OCI-LY7 (cell line): ENCODE measurements at regions not wholly inside any gene's neighbourhood (a gene's known extent, or its start where the extent isn't known, plus 50 kb on each side); places are given as distances from the start of the nearest gene placed in this dataset.

Source experiments
- EZH2phosphoT487 ChIP-seq: fragments of 200-600 bp; sonication (generic); IDR thresholded peaks from 2 replicates; pipeline ENCODE4 v1.6.1; 2018; ENCODE audit warnings: low read depth, borderline replicate concordance, mild to moderate bottlenecking, mixed run types, antibody characterized with exemption, low read length, moderate library complexity, mixed read lengths
- TF ChIP-seq, protein P1 (sequence below): fragments of 200-600 bp; sonication (generic); conservative IDR thresholded peaks from 2 replicates; pipeline ENCODE4 v1.5.1; 2014; ENCODE audit warnings: mild to moderate bottlenecking, antibody characterized with exemption, low read length, moderate library complexity, mixed read lengths

DNA sequence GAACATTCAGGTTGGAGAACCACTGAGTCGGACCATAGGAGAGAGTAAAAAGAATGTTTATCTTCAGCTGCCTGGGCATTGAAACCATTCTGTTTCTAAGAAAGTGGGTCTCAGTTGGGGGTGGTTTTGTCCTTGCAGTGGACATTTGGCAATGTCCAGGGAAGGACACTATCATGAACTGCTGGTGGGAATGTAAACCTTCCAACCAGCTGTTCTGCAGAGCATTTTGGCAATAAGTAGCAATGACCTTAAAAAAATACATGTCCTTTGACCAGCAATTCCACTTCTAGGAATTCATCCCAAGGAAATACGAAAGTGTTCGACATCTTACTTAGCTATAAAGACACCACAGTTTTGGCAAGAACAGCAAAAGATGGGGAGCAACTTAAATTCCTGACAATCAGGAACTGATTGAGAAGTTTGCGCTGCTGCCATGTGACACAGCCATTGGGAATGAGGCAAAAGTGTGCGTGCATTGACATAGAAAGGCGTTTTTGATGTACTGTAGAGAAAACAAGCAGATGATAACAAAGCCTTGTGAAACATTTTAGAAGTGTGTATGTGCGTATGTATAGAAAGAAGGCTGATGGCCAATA lies 82.9 kb upstream of the MAP1LC3B2 start:
- TF ChIP-seq, protein P1, sequence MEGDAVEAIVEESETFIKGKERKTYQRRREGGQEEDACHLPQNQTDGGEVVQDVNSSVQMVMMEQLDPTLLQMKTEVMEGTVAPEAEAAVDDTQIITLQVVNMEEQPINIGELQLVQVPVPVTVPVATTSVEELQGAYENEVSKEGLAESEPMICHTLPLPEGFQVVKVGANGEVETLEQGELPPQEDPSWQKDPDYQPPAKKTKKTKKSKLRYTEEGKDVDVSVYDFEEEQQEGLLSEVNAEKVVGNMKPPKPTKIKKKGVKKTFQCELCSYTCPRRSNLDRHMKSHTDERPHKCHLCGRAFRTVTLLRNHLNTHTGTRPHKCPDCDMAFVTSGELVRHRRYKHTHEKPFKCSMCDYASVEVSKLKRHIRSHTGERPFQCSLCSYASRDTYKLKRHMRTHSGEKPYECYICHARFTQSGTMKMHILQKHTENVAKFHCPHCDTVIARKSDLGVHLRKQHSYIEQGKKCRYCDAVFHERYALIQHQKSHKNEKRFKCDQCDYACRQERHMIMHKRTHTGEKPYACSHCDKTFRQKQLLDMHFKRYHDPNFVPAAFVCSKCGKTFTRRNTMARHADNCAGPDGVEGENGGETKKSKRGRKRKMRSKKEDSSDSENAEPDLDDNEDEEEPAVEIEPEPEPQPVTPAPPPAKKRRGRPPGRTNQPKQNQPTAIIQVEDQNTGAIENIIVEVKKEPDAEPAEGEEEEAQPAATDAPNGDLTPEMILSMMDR: no peak
- no peak for TF ChIP-seq EZH2phosphoT487
